GM19328 (cell line): ENCODE measurements at regions not wholly inside any gene's neighbourhood (a gene's known extent, or its start where the extent isn't known, plus 50 kb on each side); places are given as distances from the start of the nearest gene placed in this dataset.
"Not testable (repeated sequence)": the region's sequence is repeated elsewhere in the genome, so short reads cannot be mapped to it uniquely, and the experiment has no call there.

Experiments used
- ATAC-seq: cut with Tn5 transposase; IDR thresholded peaks from one replicate; pipeline ENCODE4 v1.9.1; 2021; ENCODE audit warnings: mild to moderate bottlenecking, moderate library complexity; ENCODE audit not compliant: unreplicated experiment

- ATAC-seq = peak; percentile 99
Observed at GRCh38 chr1:223992456-223993246, 121.3 kb upstream of the FBXO28 start.

GRCh38 chr1:223991297-223991857 is 122.5 kb upstream of the FBXO28 start:
- not testable (repeated sequence) for ATAC-seq

GRCh38 chr1:223961985-223962384 is 116.2 kb upstream of the TP53BP2 start:
- ATAC-seq = not testable (repeated sequence)

- ATAC-seq = not testable (repeated sequence)
Observed at GRCh38 chr1:223952801-223953200, 107.1 kb upstream of the TP53BP2 start.

- ATAC-seq = not testable (repeated sequence)
Observed at GRCh38 chr1:223951551-223951950, 105.8 kb upstream of the TP53BP2 start.

GRCh38 chr1:223949944-223950343 is 104.2 kb upstream of the TP53BP2 start:
- ATAC-seq = not testable (repeated sequence)

- not testable (repeated sequence) for ATAC-seq
Observed at GRCh38 chr1:223948041-223948440, 102.3 kb upstream of the TP53BP2 start.

GRCh38 chr1:223936592-223936991 is 90.8 kb upstream of the TP53BP2 start:
- not testable (repeated sequence) for ATAC-seq

- ATAC-seq = not testable (repeated sequence)
Observed at GRCh38 chr1:223931476-223931875, 85.7 kb upstream of the TP53BP2 start.

- not testable (repeated sequence) for ATAC-seq
Observed at GRCh38 chr1:223920805-223921204, 75.1 kb upstream of the TP53BP2 start.

- ATAC-seq = not testable (repeated sequence)
Observed at GRCh38 chr1:223915476-223915875, 69.7 kb upstream of the TP53BP2 start.

- ATAC-seq = not testable (repeated sequence)
Observed at GRCh38 chr1:223913715-223914114, 68.0 kb upstream of the TP53BP2 start.

GRCh38 chr1:223907943-223908587 is 62.3 kb upstream of the TP53BP2 start:
- not testable (repeated sequence) for ATAC-seq

- ATAC-seq = not testable (repeated sequence)
Observed at GRCh38 chr1:223903221-223903620, 57.5 kb upstream of the TP53BP2 start.

GRCh38 chr1:223899775-223900174 is 54.0 kb upstream of the TP53BP2 start:
- ATAC-seq = not testable (repeated sequence)

GRCh38 chr1:223897097-223897496 is 51.4 kb upstream of the TP53BP2 start:
- ATAC-seq = not testable (repeated sequence)

GRCh38 chr1:223895950-223896349 is 50.2 kb upstream of the TP53BP2 start:
- ATAC-seq = not testable (repeated sequence)
